A673 (cell line): ENCODE measurements at regions not wholly inside any gene's neighbourhood (a gene's known extent, or its start where the extent isn't known, plus 50 kb on each side); places are given as distances from the start of the nearest gene placed in this dataset.

Experiments
- CTCF ChIP-seq: fragments of 300-800, 200-600 bp; sonication (generic); conservative IDR thresholded peaks from 2 replicates; pipeline ENCODE4 v1.5.1; 2017; ENCODE audit warnings: low read depth, mild to moderate bottlenecking, antibody characterized with exemption, low read length, moderate library complexity, mixed read lengths
- EZH2 ChIP-seq: fragments of 200-600 bp; sonication (generic); IDR thresholded peaks from 2 replicates; pipeline ENCODE4 v1.6.1; 2017; ENCODE audit warnings: borderline replicate concordance, low read depth, mild to moderate bottlenecking, mixed read lengths, antibody characterized with exemption, low read length; ENCODE audit not compliant: poor library complexity, severe bottlenecking

- TF ChIP-seq CTCF (no peak), EZH2 (no peak)
These were observed 421.0 kb downstream of the RND3 start for GRCh38 chr2:150066490-150066889.
